ENCODE measurements at regions not wholly inside any gene's neighbourhood (a gene's known extent, or its start where the extent isn't known, plus 50 kb on each side); places are given as distances from the start of the nearest gene placed in this dataset.
"Not testable (repeated sequence)": the region's sequence is repeated elsewhere in the genome, so short reads cannot be mapped to it uniquely, and the experiment has no call there.

- DNase-seq = no peak
Observed at GRCh38 chr15:47013446-47013845, 703.9 kb upstream of the SEMA6D start.

DNA sequence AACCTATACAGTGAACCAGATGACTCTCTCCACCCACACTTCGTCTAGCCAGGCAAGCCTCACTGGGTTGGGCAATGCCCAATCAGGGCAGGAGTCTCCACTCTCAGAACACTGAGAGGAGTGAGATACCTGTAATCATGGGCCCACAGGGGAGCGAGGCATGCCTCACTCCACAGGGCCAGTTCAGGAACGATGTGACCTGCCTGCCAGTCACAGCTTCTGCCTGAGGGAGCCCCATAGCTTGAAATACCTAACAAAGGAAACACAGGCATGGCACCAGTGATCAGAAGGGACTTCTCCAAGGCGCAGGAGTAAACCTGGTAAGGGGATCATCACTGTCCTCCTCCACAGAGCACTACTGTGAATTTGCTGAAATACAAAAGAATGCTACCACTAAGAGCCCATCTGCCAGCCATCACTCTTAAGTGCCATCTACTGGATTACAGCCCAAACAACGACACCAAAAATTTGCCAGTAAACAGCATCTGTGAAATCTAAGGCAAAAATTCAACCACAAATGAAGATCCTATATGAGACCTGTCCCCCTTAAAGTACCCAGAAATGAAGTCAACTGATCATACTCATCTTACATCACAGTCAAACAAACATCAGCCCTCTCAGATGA, 689.9 kb upstream of the SEMA6D start:
- DNase-seq = no peak

DNA sequence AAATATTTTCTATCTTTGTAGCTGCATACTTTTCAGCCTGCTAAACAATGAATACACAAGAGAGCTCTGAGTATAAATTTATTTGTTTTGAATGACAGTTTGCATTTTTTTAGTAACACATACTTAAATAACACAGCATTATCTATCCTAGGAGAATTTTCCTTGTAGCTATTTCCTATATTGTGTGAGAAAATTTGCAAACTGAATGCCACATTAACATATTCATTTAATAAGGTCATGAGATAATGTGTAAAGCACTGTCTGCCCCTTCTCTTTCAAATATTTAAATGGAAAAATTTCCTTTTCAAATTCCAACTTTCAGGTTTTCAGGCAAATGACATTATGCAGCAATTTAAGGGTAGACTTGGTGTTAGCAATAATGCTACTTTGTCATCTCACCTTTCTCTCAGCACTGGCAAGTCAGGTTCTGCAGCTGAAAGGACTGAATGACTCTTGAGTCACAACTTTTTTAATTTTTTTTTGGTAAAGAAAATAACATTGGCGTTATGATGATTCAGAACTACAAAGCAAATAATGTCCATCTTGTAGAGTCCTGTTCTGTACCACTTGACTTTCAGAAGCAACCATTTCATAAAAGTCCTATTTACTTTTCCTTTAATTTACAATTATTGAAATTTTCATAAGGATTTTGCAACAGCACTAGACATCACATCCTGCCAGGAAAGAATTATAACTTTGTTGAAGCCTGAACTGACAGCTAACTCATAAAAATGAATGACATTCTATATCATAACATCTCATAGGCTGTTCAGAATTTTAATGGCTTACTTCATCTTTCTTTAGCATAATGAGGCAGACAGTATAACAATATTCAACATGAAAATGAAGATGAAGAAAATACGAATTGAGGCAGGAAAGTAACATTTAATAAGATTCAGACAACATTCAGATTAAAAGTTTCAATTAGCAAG, 681.6 kb upstream of the SEMA6D start:
- DNase-seq = no peak

- DNase-seq = no peak
Observed at GRCh38 chr15:47037003-47037402, 680.3 kb upstream of the SEMA6D start.

GRCh38 chr15:47039225-47039624, 678.1 kb upstream of the SEMA6D start:
- no peak for DNase-seq

DNA sequence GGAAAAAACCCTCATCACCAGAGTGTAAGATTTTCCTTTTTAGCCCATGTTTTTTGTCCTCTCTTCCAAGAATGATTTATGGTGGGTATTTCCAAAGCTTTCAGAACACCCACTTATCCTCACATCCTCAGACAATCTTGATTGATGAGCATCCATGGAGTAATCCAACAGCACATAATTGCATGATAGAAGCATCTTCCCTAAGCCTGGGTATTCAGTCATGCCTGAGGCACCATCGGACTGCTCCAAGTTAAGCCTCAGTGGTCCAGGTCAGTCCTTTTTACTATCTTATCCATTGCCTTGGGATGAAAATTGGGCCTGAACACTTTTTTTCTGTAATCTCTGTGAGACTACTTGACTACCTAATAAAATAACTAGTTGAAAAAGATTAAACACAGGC, 676.0 kb upstream of the SEMA6D start:
- no peak for DNase-seq

DNA sequence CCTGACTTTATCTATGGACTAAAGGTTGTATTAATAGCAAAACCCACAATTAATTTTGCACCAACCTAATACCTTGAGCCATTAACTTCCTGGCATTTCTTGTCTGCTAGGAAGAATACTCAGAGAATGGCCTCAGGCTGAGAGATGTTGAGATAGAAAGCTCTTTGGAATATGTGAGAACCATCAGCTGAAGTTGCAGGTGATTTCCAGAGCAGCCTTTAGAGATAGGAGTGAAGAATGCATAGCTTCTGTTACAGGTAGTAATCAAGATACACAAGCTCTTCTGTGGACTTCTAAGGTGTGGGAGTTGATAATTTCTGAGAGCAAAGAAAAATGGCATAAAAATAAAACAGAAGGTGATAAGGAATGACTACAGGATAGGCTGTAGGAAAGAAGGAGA, 669.3 kb upstream of the SEMA6D start:
- not testable (repeated sequence) for DNase-seq

DNA sequence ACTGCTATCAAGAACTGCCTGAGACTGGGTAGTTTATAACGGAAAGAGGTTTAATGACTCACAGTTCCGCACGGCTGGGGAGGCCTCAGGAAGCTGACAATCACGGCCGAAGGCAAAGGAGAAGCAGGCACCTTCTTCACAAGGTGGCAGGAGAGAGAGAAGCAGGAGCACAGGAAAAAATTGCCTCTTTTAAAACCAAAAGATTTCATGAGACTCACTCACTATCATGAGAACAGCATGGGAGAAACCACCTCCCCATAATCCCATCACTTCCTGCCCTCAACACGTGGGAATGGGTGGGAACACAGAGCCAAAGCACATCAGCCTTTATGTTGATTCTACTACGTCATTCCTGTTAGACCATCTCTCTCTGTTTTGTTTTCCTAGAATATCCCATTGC, 650.9 kb upstream of the SEMA6D start:
- DNase-seq = no peak

GRCh38 chr15:47077846-47078245, 639.5 kb upstream of the SEMA6D start:
- not testable (repeated sequence) for DNase-seq

GRCh38 chr15:47095833-47096232, 621.5 kb upstream of the SEMA6D start:
- DNase-seq = no peak

GRCh38 chr15:47098526-47098925, 618.8 kb upstream of the SEMA6D start:
- not testable (repeated sequence) for DNase-seq

DNA sequence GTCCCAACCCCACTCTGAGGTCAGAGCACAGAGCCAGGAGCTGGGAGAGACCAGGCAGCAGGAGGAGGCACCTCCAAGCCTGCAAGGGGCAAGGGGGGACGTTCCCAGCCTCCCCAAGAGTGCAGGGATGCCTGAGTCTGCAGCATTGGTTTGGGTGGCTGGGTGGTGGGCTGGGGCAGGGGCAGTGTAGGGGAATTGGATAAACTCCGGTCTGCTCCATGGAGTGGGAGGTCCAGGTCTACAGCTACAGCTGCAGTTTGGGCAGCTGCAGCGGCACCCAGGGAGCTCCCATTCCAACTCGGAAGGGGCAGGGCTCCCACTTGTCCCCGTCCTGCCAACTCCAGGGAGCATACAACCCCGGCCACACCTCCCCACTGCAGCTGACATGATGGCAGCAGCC, 617.5 kb upstream of the SEMA6D start:
- DNase-seq = not testable (repeated sequence)

- not testable (repeated sequence) for DNase-seq
Observed at GRCh38 chr15:47108800-47109199, 608.5 kb upstream of the SEMA6D start.

DNA sequence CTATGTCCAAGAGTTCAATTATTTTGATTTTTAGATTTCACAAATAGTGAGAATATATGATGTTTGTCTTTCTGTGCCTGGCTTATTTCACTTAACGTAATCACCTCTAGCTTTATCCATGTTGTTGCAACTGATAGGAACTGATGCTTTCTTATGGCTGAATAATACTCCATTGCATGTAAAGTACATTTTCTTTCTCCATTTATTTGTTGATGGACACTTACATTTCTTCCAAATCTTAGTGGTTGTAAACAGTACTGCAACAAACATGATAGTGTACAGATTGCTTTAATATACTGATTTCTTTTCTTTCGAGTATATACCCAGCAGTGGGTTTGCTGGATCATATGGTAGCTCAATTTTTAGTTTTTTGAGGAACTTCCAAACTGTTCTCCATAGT, 600.6 kb upstream of the SEMA6D start:
- DNase-seq = no peak

DNA sequence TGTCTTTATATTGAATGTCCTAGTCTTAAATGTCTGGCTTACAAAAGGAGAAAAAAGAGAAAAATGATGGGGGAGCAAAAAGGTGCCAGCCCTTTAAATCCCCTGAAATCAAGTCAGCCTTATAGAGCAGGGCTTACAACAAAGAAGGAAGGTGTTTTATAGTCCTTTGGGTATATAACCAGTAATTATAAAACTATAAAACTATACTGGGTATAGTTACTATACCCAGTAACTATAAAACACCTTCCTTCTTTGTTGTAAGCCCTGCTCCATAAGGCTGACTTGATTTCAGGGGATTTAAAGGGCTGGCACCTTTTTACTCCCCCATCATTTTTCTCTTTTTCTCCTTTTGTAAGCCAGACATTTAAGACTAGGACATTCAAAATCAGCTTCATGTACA, 598.0 kb upstream of the SEMA6D start:
- no peak for DNase-seq

DNA sequence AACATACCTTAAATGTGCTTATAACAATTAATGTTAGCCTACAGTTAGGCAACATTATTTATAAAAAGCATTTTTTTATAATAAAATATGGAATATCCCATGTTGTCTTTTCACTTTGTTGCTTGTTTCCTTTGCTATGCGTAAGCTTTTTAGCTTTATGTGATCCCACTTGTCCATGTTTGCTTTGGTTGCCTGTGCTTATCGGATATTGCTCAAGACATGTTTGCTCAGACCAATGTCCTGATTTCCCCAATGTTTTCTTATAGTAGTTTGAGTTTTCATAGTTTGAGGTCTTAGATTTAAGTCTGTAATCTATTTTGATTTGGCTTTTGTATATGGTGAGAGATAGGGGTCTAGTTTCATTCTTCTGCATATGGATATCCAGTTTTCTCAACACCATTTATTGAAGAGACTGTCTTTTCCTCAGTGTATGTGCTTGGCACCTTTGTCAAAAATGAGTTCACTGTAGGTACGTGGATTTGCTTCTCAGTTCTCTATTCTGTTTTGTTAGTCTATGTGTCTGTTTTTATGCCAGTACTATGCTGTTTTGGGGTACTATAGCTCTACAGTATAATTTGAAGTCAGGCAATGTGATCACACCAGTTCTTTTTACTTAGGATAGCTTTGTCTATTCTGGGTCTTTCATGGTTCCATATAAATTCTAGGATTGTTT, 592.7 kb upstream of the SEMA6D start:
- no peak for DNase-seq

- DNase-seq = no peak
Observed at GRCh38 chr15:47129033-47129432, 588.3 kb upstream of the SEMA6D start.

DNA sequence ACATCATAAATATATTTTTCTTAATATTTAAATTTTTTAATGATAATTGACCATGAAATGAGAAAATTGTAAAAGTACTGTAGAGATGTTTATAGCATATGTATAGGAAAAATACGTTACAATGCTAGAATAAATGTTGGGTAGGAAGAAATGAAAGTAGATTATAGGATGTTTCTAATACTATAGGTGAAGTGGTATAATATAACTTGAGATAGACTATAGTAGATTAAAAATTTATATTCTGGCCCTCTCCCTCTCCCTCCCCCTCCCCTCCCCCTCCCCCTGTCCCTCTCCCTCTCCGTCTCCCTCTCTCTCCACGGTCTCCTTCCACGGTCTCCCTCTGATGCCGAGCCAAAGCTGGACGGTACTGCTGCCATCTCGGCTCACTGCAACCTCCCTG, 585.9 kb upstream of the SEMA6D start:
- DNase-seq = not testable (repeated sequence)

GRCh38 chr15:47135267-47135666, 582.0 kb upstream of the SEMA6D start:
- no peak for DNase-seq

DNA sequence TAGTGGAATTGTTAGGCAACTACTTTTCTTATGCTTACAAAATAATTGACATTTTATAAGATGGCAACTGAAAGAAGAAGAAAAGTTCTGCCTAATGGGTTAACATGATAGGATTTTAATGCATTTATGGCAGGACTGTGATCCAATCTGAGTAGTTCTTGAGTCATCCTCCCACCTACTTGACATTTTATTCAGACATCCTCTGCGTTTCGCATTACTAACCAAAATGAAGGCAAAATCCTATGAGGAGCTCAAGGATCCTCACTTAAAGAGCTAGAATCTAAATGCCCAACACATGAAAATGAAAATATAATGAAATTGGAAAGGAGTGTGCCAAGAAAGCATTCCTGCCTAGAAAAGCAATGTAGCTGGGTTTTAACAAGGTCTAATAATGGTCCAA, 581.1 kb upstream of the SEMA6D start:
- DNase-seq = no peak

- DNase-seq = no peak
Observed at GRCh38 chr15:47139965-47140364, 577.3 kb upstream of the SEMA6D start.

DNA sequence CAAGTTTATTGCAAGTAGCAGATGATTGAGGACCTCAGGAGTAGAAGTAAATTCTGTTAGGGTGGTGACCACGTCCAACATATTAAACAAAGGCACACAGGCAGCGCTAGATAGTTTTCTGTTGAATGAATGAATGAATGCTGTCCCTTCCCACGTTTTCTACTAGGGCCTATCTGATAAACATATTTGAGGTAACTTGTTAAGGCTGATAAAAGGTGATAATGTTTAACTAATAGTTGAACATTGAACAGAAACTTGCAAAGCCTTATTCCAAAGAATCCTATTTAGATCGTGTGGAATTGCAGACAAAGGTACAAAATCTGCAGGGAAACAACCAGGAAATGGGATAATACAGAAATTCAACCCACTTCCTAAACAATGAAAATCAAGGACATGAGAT, 559.5 kb upstream of the SEMA6D start:
- DNase-seq = no peak

GRCh38 chr15:47158573-47158972, 558.7 kb upstream of the SEMA6D start:
- DNase-seq = no peak

DNA sequence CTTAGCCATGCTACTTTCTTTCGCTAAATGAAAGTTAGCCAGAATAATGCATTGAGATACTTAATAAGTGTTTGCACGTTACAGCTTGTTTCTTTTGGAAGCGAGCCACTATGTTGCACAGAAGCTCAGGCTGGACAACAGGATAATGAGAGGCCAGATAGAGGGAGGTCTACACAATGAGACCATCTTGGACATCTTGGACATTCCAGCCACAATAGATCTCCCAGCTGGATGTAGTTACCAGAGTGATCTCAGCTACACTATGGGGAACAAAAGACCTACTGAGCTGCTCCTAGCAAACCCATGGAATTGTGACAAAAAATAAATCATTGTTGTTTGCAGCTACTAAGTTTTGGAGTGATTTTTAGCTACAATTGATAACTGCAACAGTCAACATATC, 540.1 kb upstream of the SEMA6D start:
- DNase-seq = no peak

All from inflammatory macrophage (primary cell).